ENCODE measurements at regions not wholly inside any gene's neighbourhood (a gene's known extent, or its start where the extent isn't known, plus 50 kb on each side); places are given as distances from the start of the nearest gene placed in this dataset.
"Not testable (repeated sequence)": the region's sequence is repeated elsewhere in the genome, so short reads cannot be mapped to it uniquely, and the experiment has no call there.

DNA sequence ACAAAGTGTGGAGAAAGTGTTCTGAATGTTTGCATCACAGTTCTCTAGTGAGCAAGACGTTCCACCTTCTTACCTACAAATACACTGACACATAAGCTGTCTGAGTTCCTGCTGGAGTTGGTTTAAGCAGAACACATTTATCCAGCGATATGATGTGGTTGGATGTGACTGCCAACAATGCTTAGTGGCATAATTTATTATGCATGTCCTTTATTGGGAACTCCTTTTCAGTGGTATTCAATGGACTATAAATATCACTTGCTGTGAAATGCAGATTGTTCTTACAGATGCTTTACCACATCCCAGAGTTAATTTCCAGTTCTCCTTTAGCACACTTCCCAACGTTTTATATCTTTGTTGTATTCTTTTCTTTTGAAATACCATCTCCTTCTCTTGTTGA lies 222.2 kb downstream of the LURAP1L start:
- no peak for DNase-seq (ENCODE audit: low spot score)

DNA sequence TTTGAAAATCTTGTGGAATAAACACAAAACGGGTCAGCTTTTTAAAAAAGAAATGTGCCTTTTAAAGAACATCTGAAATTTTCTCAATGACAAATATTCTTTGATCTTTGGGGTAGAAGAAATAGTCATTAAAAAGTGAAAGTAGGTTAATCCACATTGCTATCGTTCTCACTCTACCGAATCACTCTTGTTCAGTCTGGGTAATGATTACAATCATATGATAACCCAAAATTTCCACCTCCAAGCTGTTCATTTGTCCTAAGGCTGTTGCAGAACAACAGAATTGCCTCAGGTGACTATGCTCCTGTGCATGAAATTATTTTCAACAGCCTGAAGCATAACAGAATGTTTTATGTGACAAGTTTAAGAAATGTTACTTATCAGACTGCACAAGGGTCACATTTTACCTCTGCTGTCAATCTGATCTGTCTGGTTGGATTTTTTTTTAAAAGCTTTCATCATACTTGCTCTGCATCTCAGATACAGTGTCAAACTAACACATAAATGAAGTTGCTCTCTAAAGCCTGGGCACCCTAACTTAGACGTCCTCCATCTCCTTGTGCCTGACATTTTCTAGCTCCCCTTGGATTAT lies 227.3 kb downstream of the LURAP1L start:
- no peak for DNase-seq (ENCODE audit: low spot score)

DNA sequence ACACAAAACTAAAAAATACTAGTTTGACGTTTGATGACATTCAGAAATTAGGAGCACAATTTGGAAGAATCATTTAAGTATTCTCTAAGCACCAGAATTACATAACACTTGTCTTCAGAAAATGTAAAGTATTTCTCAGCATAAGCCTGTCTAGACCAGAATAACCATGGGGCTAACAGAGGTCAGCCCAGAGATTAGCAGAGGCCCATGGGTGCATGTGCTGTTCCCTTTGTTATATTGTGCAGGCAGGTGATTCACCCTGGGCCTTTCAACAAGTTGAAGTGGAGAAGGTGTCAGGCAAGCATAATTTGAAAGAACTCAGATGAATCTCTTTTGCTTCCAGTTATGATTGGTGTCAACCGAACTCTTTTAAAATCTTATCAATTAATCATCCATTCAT lies 227.9 kb downstream of the LURAP1L start:
- no peak for DNase-seq (ENCODE audit: low spot score)

GRCh38 chr9:13009871-13010270 lies 235.1 kb downstream of the LURAP1L start:
- no peak for DNase-seq (ENCODE audit: low spot score)

DNA sequence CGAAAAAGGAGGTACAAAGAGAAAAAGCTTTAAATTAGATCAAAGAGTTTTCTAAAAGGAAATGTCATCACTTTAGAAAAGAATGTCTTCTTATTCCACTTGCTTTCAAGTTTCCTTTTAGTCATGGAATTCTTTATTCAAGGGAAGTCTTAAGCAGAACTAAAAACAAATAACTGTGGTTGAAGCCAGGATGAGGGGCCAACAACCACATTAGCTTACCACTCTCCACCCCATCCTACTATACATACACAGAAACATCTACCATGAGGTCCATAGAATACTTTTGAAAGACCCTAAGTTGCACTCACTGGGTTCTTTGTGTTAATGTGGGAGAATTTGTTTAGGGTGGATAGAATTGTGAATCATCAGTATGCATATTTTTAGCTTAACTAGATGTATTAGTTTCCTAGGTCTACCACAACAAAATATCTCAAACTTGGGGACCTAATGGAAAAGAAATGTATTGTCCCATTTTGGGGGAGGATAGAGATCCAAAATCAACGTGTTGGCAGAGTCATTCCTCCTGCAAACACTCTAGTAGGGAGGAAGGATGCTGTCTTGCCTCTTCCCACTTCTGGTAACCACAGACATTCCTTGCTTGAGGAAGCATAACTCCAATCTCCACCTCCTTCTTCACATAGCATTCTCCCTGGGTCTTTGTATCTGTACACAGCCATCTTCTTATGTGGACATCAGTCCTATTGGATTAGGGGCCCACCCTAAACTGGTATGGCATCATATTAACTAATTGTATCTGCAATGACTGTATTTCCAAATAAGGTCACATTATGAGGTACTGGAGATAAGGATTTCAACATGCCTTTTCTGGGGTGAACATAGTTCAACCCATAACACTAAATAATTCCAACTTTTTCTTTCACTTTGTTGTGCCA lies 239.4 kb downstream of the LURAP1L start:
- DNase-seq (ENCODE audit: low spot score), result no peak

DNA sequence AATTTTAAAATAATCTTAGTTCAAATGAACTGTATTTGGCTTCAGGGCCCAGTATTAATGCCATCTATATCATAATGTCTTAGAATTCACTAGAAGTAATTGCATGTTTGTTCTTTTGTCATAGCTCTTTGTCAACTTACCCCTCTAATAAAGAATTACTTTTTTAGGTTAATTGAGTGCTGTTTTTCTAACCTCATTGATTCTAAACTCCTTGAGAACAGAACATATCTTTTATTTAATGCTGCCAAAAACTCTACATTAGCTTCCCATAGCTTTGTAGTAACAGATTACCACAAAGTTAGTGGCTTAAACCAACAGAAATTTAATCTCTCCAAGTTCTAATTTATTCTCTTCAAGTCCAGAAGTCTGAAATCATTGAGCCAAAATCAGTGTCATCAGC lies 242.4 kb downstream of the LURAP1L start:
- DNase-seq (ENCODE audit: low spot score), result no peak

- DNase-seq (ENCODE audit: low spot score), result no peak
Measured at GRCh38 chr9:13020146-13021040, 245.6 kb downstream of the LURAP1L start.

DNA sequence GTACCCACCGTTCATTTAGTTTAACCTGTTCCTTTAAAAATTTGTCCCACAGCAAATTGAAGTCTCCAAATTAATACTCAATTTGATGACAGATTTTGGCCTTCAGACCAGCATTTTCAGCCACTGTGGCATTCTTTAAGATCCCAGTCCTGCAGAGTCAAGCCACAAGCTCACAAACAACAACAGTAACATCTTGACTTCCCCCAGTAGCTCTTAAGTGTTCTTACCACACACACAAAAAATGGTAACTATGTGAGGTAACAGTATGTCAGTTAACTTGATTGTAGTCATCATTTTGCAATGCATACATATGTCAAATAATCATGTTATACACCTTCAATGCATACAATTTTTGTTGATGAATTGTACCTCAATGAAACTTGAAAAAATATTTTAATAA lies 247.9 kb downstream of the LURAP1L start:
- no peak for DNase-seq (ENCODE audit: low spot score)

DNA sequence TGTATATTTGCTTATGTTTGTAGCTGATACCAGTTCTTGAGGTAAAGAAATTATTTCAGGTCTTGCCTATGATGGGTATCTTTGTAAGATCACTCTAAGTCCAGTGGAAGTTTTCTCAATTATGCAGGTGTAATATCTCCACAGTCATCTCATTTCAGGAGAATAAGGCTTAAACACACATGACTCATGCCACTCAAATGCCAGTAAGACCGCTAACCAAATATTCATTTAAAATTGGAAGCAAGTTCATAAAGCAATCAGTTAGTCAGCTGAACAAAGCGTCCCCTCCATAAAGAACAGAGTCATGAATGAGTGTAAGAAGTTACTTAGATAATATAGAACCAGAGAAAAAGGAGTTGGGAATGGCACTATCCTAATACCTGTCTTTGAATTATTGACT lies 248.7 kb downstream of the LURAP1L start:
- DNase-seq (ENCODE audit: low spot score), result no peak

DNA sequence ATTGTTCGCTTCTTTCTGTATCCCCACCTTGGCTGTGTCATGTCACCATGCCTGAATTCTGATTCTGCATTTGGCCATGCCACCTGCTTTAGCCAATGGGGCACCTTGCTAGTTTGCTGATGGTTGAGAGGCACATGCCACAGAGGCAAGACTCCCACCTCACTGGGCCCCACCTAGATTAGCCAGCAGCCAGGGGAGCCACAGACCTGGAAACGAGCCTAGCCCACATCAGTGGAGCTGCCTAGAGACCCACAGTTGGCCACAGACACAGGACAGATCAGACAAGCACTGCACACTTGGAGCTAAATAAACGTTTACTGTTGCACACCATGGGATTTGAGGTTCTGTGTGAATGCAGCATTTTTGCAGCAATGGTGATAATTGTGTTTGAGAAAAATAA lies 252.1 kb downstream of the LURAP1L start:
- no peak for DNase-seq (ENCODE audit: low spot score)

DNA sequence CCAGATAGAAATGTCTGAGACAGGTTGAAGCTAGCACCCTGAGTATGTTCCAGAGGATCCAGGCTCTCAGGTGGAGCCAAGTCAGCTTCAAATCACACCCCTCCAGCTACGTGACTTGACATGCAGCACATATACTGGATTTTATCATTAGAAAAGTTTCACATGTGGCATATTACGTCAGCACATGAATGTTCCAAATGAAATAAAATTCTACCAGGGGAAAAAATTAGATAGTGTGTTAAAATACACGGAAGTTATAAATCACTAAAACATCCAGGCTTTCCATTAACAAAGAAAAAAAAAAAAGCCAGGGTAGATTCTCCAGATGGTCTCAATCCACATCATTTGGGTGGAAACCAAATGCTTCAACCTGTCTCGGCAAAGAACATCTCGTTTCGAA lies 251.6 kb downstream of the MPDZ start:
- DNase-seq (ENCODE audit: low spot score), result no peak

DNA sequence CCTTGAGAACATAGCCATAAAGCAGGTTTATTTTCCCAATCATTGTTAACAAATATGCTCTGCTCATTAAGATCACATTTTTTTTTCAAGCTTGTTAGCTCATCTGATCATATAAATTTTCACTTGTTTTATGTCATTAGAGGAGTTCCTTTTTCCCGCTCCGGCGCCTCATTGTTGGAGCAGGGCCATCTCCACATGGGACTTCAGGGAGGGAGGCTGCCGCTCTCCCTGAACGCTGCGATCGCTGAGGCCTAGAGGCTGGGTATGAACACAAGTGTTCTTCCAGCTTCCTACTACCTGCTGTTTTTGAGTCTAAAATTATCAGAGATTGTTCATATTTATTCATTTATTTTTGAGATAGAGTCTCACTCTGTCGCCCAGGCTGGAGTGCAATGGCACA lies 246.9 kb downstream of the MPDZ start:
- no peak for DNase-seq (ENCODE audit: low spot score)

DNA sequence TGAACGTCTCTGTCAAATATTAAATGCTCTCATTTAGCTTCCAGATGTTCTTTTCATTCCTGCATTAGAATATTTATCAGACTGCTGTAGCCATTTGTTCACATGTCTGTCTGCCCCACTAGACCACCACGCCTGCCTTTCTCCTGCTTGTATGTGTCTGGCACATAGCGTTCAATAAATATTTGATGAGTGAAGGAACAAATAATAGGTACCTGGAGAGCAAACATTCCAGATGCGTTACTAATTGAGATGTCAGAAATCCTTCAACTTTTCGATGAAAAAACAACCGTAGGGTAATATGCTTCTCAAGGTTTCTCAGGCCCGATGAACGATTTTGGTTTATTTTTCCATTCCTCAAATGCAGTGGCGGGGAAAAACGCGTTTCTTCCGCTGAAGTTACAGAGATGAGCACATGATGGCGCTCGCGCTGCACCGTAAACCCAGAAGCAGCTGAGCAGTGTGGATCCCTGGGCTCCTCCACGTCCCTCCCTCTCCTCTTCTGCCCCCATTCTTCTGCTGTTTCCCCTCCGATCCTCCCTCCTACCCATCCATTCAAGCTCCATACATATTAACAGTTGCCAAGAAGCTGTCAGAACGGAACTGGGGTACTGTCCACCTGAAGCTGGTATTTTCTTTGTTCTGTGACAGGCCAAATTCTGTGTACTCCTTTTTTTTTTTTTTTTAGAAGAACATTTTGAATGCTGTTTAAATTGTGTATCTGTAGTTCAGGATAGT lies 245.4 kb downstream of the MPDZ start:
- peak; percentile 82 for DNase-seq (ENCODE audit: low spot score)

DNA sequence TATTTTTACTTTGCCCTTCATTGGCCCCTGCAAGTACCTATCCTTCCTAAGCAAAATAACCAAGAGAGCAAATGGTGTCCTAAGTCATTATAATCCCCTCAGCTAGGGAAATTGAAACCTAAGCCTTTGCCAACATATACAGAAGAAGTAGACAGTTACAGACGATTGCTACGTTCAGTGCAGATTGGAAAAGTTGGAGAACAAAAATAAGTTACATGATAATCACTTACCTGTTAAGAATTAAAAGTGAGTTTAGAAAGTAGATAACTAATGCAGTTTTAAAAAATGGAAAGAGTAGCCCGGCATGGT lies 244.8 kb downstream of the MPDZ start:
- DNase-seq (ENCODE audit: low spot score), result no peak

DNA sequence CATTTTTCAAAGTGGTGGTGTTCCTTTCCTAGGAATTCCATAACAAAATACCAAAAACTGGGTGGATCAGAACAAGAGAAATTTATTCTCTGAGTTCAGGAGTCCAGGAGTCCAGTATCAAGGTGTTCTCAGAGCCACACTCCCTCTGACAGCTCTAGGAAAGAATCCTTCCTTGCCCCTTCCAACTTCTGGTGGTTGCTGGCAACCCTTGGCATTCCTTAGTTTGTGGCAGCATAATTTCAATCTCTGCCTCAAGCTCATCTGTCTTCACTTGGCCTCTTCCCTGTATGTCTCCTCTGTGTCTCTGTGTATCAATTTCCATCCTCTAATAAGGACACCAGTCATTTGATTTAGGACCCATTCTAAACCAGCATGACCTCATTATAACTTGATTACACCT lies 243.7 kb downstream of the MPDZ start:
- no peak for DNase-seq (ENCODE audit: low spot score)

DNA sequence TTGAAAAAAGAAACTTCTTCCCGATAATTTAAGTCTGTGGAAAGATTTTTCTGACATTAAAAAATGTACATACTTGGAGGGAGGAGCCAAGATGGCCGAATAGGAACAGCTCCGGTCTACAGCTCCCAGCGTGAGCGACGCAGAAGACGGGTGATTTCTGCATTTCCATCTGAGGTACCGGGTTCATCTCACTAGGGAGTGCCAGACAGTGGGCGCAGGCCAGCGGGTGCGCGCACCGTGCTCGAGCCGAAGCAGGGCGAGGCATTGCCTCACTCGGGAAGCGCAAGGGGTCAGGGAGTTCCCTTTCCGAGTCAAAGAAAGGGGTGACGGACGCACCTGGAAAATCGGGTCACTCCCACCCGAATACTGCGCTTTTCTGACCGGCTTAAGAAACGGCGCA lies 241.7 kb downstream of the MPDZ start:
- DNase-seq (ENCODE audit: low spot score), result not testable (repeated sequence)

DNA sequence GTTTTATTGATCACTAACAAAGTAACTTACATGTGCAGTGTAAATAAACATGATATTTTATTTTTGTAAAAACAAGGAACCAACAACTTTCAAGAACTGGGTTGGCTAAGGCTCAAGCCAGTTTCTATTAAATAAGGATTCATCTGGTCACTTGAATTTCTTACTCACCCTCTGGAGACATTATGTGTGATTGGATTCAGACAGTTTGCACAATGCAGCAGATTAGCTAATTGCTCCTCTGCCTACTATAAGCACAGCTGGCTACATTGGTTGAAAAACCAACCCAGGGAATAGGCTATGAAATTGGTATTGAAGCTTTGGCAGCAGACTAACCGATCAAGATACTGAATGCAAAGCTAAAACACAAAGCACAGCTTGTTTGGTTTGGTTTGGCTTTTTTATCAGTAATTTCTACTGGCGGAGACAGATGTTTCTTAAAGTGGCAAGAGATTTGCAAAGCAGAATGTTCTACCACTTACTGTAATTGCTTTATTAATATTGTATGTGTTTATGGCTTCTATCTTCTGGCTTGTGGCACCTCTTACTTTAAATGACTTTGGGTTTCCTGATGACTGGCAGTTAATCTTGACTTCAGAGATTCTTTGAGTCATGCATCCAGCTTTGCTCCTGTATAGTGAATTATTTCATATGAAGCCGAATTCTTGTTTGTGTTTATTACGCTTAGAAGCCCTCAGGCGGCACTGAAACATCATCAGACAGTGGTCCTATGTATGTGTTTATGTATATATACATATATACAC lies 231.5 kb downstream of the MPDZ start:
- DNase-seq (ENCODE audit: low spot score), result no peak

- no peak for DNase-seq (ENCODE audit: low spot score)
Measured at GRCh38 chr9:13049223-13049622, 230.3 kb downstream of the MPDZ start.

- DNase-seq (ENCODE audit: low spot score), result no peak
Measured at GRCh38 chr9:13053504-13053903, 226.0 kb downstream of the MPDZ start.

GRCh38 chr9:13054389-13054788 lies 225.1 kb downstream of the MPDZ start:
- no peak for DNase-seq (ENCODE audit: low spot score)
